ENCODE measurements at regions not wholly inside any gene's neighbourhood (a gene's known extent, or its start where the extent isn't known, plus 50 kb on each side); places are given as distances from the start of the nearest gene placed in this dataset.

GRCh38 chr9:71472400-71472799, 295.9 kb downstream of the CEMIP2 start:
- TF ChIP-seq, protein P1, sequence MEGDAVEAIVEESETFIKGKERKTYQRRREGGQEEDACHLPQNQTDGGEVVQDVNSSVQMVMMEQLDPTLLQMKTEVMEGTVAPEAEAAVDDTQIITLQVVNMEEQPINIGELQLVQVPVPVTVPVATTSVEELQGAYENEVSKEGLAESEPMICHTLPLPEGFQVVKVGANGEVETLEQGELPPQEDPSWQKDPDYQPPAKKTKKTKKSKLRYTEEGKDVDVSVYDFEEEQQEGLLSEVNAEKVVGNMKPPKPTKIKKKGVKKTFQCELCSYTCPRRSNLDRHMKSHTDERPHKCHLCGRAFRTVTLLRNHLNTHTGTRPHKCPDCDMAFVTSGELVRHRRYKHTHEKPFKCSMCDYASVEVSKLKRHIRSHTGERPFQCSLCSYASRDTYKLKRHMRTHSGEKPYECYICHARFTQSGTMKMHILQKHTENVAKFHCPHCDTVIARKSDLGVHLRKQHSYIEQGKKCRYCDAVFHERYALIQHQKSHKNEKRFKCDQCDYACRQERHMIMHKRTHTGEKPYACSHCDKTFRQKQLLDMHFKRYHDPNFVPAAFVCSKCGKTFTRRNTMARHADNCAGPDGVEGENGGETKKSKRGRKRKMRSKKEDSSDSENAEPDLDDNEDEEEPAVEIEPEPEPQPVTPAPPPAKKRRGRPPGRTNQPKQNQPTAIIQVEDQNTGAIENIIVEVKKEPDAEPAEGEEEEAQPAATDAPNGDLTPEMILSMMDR (IDR thresholded peaks at IDR 0.05; ENCODE audit: low read depth, low read length, poor library complexity, severe bottlenecking): no peak
- no peak for TF ChIP-seq EZH2phosphoT487 (IDR thresholded peaks at IDR 0.05; ENCODE audit: borderline replicate concordance, low read length)
